ENCODE measurements at regions not wholly inside any gene's neighbourhood (a gene's known extent, or its start where the extent isn't known, plus 50 kb on each side); places are given as distances from the start of the nearest gene placed in this dataset.

- TF ChIP-seq CTCF (IDR thresholded peaks at IDR 0.05) (no peak), POLR2A (IDR thresholded peaks at IDR 0.05) (no peak)
Measured at GRCh38 chr3:75237053-75237452, 427.1 kb upstream of the FRG2C start.

Measured in esophagus squamous epithelium (tissue), 4 donors.